ENCODE measurements at regions not wholly inside any gene's neighbourhood (a gene's known extent, or its start where the extent isn't known, plus 50 kb on each side); places are given as distances from the start of the nearest gene placed in this dataset.

- H3K4me3 ChIP-seq (ENCODE audit: insufficient read depth, low read length, poor library complexity, severe bottlenecking): no peak overlapping the region
- H3K27ac ChIP-seq (ENCODE audit: low read depth, low read length): no peak overlapping the region
These were observed 774.0 kb upstream of the ARPP21 start for GRCh38 chr3:34865346-34865745.

GRCh38 chr3:34868935-34869334 is 770.4 kb upstream of the ARPP21 start:
- H3K27me3 ChIP-seq (ENCODE audit: low read length): no peaks in the 10 kb centered on the region
- no peak overlapping the region for H3K9ac ChIP-seq (ENCODE audit: low read length)
- H3K36me3 ChIP-seq (ENCODE audit: low read length): no peaks in the 10 kb centered on the region
- H4K20me1 ChIP-seq (ENCODE audit: low read depth, low read length): no peaks in the 10 kb centered on the region
- TF ChIP-seq CTCF (IDR thresholded peaks at IDR 0.05; ENCODE audit: insufficient read depth, low read length, poor library complexity, severe bottlenecking) (no peak), EZH2phosphoT487 (conservative IDR thresholded peaks at IDR 0.05; ENCODE audit: low read length) (no peak)
- no peaks in the 10 kb centered on the region for H3K9me2 ChIP-seq (replicated peaks; ENCODE audit: insufficient read depth, low read length)
- H3K27ac ChIP-seq (ENCODE audit: low read depth, low read length): no peak overlapping the region
- no peaks in the 10 kb centered on the region for H3K79me2 ChIP-seq (ENCODE audit: insufficient read depth, low read length)
- H2AFZ ChIP-seq (ENCODE audit: low read depth, low read length, severe bottlenecking): no peak overlapping the region
- H3K9me3 ChIP-seq (ENCODE audit: insufficient read depth, low read length): no peaks in the 10 kb centered on the region
- no peaks in the 10 kb centered on the region for H3F3A ChIP-seq (ENCODE audit: insufficient read depth)
- no peak overlapping the region for H3K4me3 ChIP-seq (ENCODE audit: insufficient read depth, low read length, poor library complexity, severe bottlenecking)
- no peak overlapping the region for H3K4me2 ChIP-seq (ENCODE audit: low read depth, low read length, poor library complexity, severe bottlenecking)

More at GRCh38 chr3:34865346-34865745, 774.0 kb upstream of the ARPP21 start:
- Histone ChIP-seq H4K20me1 (ENCODE audit: low read depth, low read length) (no peaks in the 10 kb centered on the region), H3K79me2 (ENCODE audit: insufficient read depth, low read length) (no peaks in the 10 kb centered on the region), H3K36me3 (ENCODE audit: low read length) (no peaks in the 10 kb centered on the region), H2AFZ (ENCODE audit: low read depth, low read length, severe bottlenecking) (no peak overlapping the region), H3K9me2 (replicated peaks; ENCODE audit: insufficient read depth, low read length) (no peaks in the 10 kb centered on the region), H3K27me3 (ENCODE audit: low read length) (no peaks in the 10 kb centered on the region), H3K4me2 (ENCODE audit: low read depth, low read length, poor library complexity, severe bottlenecking) (no peak overlapping the region), H3K9ac (ENCODE audit: low read length) (no peak overlapping the region), H3K9me3 (ENCODE audit: insufficient read depth, low read length) (no peaks in the 10 kb centered on the region), H3F3A (ENCODE audit: insufficient read depth) (no peaks in the 10 kb centered on the region)
- TF ChIP-seq CTCF (IDR thresholded peaks at IDR 0.05; ENCODE audit: insufficient read depth, low read length, poor library complexity, severe bottlenecking) (no peak), EZH2phosphoT487 (conservative IDR thresholded peaks at IDR 0.05; ENCODE audit: low read length) (no peak)

GRCh38 chr3:34869696-34870095 is 769.6 kb upstream of the ARPP21 start:
- H3K27ac ChIP-seq (ENCODE audit: low read depth, low read length): no peak overlapping the region
- H3F3A ChIP-seq (ENCODE audit: insufficient read depth): no peaks in the 10 kb centered on the region
- no peak overlapping the region for H3K9ac ChIP-seq (ENCODE audit: low read length)
- H3K4me2 ChIP-seq (ENCODE audit: low read depth, low read length, poor library complexity, severe bottlenecking): no peak overlapping the region
- H3K27me3 ChIP-seq (ENCODE audit: low read length): no peaks in the 10 kb centered on the region
- H3K9me3 ChIP-seq (ENCODE audit: insufficient read depth, low read length): no peaks in the 10 kb centered on the region
- no peak overlapping the region for H2AFZ ChIP-seq (ENCODE audit: low read depth, low read length, severe bottlenecking)
- no peaks in the 10 kb centered on the region for H3K79me2 ChIP-seq (ENCODE audit: insufficient read depth, low read length)
- no peaks in the 10 kb centered on the region for H3K36me3 ChIP-seq (ENCODE audit: low read length)
- H3K9me2 ChIP-seq (replicated peaks; ENCODE audit: insufficient read depth, low read length): no peaks in the 10 kb centered on the region
- no peak overlapping the region for H3K4me3 ChIP-seq (ENCODE audit: insufficient read depth, low read length, poor library complexity, severe bottlenecking)
- no peak for TF ChIP-seq CTCF (IDR thresholded peaks at IDR 0.05; ENCODE audit: insufficient read depth, low read length, poor library complexity, severe bottlenecking)
- no peak for TF ChIP-seq EZH2phosphoT487 (conservative IDR thresholded peaks at IDR 0.05; ENCODE audit: low read length)
- no peaks in the 10 kb centered on the region for H4K20me1 ChIP-seq (ENCODE audit: low read depth, low read length)
